BLaER1 (cell line): ENCODE measurements at regions not wholly inside any gene's neighbourhood (a gene's known extent, or its start where the extent isn't known, plus 50 kb on each side); places are given as distances from the start of the nearest gene placed in this dataset.

Source experiments
- H3K27ac ChIP-seq: shearing (Covaris generic); formaldehyde crosslinking; 2 replicates; pipeline ENCODE4 v1.8.1; 2022
- H3K27me3 ChIP-seq: shearing (Covaris generic); formaldehyde crosslinking; 2 replicates; pipeline ENCODE4 v1.8.1; 2022
- H3K36me3 ChIP-seq: shearing (Covaris generic); formaldehyde crosslinking; 2 replicates; pipeline ENCODE4 v1.8.1; 2022
- H3K4me1 ChIP-seq: shearing (Covaris generic); formaldehyde crosslinking; 2 replicates; pipeline ENCODE4 v1.8.1; 2022
- H3K4me2 ChIP-seq: shearing (Covaris generic); formaldehyde crosslinking; 2 replicates; pipeline ENCODE4 v1.8.1; 2022
- H3K4me3 ChIP-seq: shearing (Covaris generic); formaldehyde crosslinking; 2 replicates; pipeline ENCODE4 v1.8.1; 2022
- H3K9ac ChIP-seq: shearing (Covaris generic); formaldehyde crosslinking; 2 replicates; pipeline ENCODE4 v1.8.1; 2022
- H3K9me3 ChIP-seq: shearing (Covaris generic); formaldehyde crosslinking; 2 replicates; pipeline ENCODE4 v1.8.1; 2022
- H4K20me1 ChIP-seq: shearing (Covaris generic); formaldehyde crosslinking; 2 replicates; pipeline ENCODE4 v1.8.1; 2022
- Cebpa-rat ChIP-seq: shearing (Covaris generic); IDR thresholded peaks from 2 replicates; pipeline ENCODE4 v1.8.1; 2022

DNA sequence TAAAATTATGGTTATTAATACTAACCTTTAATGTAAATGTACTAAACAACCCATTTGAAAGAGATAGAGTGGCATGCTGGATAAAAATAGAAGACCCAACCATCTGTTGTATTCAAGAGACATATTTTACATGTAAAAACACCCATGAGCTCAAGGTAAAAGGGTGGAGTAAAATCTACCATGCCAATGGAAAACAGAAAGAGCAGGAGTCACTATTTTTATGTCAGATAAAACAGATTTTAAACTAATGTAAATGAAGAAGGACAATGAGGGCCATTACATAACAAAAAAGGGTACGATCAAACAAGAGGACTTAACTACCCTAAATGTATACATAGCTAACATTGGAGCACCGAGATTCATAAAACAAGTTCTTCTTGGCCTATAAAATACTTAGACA lies 66.3 kb downstream of the ITM2A start:
- Histone ChIP-seq H3K36me3 (no peaks in the 10 kb centered on the region), H3K27me3 (peaks cover 84% of the 10 kb centered on the region), H4K20me1 (no peaks in the 10 kb centered on the region), H3K4me3 (no peak overlapping the region), H3K9ac (no peak overlapping the region), H3K4me1 (no peaks in the 10 kb centered on the region), H3K27ac (no peak overlapping the region), H3K9me3 (no peaks in the 10 kb centered on the region), H3K4me2 (no peak overlapping the region)
- no peak for TF ChIP-seq Cebpa-rat

DNA sequence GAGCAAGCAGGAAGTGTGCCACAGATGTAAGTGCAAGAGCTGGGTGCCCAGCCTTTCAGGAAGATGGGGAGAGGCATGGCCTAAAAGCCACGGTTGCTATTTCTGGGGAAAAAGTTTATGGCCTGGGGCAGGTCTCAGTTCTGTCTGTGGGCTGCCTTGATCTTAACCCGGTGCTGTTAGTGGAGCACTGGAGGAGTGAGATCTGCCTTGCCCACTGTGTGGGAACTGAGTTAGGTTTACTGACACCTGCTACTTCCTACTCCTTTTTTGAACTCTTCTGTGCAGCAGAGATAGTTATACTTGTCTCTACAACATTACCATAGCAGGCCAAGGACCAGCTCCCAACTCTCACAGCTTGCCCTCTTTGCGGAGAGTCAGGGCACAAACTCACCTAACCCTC lies 76.5 kb downstream of the ITM2A start:
- TF ChIP-seq Cebpa-rat = no peak
- H3K27me3 ChIP-seq = peaks cover 89% of the 10 kb centered on the region
- no peaks in the 10 kb centered on the region for H4K20me1 ChIP-seq
- H3K27ac ChIP-seq = no peak overlapping the region
- no peaks in the 10 kb centered on the region for H3K9me3 ChIP-seq
- no peak overlapping the region for H3K9ac ChIP-seq
- H3K4me1 ChIP-seq = peaks cover 18% of the 10 kb centered on the region
- no peak overlapping the region for H3K4me3 ChIP-seq
- peak overlapping the region; percentile 44 for H3K4me2 ChIP-seq
- H3K36me3 ChIP-seq = no peaks in the 10 kb centered on the region

DNA sequence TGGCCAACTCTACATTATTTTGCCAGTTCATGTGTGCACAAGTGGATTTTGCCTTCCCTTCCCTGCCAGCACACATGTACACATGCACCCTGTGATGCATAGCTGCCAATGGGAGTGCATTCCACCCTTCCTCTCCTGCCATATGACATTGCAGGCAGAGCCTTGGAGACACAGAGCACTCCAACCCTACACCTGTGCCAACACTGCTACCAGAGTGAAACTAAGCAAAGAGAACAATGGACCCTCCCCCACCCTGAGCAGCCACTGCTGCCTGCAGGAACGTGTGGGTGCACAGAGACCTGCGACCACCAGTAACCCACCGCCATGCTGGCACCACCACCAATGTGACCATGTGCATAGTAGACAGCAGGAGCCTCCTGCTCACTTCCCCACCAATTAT lies 78.4 kb downstream of the ITM2A start:
- H3K9ac ChIP-seq = no peak overlapping the region
- H4K20me1 ChIP-seq = no peaks in the 10 kb centered on the region
- peaks cover 18% of the 10 kb centered on the region for H3K4me1 ChIP-seq
- no peak overlapping the region for H3K4me3 ChIP-seq
- H3K36me3 ChIP-seq = no peaks in the 10 kb centered on the region
- H3K4me2 ChIP-seq = no peak overlapping the region
- H3K27ac ChIP-seq = no peak overlapping the region
- no peaks in the 10 kb centered on the region for H3K9me3 ChIP-seq
- H3K27me3 ChIP-seq = peaks cover 76% of the 10 kb centered on the region
- no peak for TF ChIP-seq Cebpa-rat

DNA sequence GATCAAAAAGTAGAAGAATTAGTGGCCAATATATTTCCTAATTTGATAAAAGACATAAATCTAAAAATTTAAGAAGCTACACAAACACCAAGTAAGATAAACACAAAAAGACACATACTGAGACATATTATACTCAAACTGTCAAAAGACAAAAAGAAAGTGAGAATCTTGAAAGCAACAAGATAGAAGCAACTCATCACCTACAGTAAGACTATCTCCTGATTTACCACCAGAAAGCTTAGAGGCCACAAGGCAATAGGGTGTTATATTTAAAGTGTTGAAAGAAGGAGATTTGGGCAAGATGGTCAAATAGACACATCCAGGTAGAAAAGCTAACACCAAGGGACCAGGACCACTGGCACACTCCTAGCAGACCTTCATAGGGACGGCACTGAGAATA lies 79.4 kb downstream of the ITM2A start:
- H3K27me3 ChIP-seq = peaks cover 69% of the 10 kb centered on the region

DNA sequence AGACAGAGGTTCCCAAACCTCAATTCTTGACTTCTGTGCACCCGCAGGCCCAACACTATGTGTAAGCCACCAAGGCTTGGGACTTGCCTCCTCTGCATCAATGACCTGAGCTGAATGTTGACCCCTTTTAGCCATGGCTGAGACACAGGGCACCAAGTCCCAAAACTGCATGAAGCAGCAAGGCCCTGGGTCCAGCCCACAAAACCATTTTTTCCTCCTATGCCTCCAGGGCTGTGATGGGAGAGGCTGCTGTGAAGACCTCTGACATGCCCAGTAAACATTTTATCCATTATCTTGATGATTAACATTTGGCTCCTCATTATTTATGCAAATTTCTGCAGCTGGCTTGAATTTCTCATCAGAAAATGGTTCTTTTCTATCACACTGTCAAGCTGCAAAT lies 85.4 kb downstream of the ITM2A start:
- Histone ChIP-seq H4K20me1 (no peaks in the 10 kb centered on the region), H3K9ac (no peak overlapping the region), H3K4me1 (no peaks in the 10 kb centered on the region), H3K9me3 (peaks cover 26% of the 10 kb centered on the region), H3K4me3 (no peak overlapping the region), H3K36me3 (no peaks in the 10 kb centered on the region), H3K27me3 (peaks cover 35% of the 10 kb centered on the region), H3K27ac (no peak overlapping the region), H3K4me2 (no peak overlapping the region)
- no peak for TF ChIP-seq Cebpa-rat

More for the DNA sequence above, 79.4 kb downstream of the ITM2A start:
- H3K4me2 ChIP-seq = no peak overlapping the region
- no peaks in the 10 kb centered on the region for H4K20me1 ChIP-seq
- no peak overlapping the region for H3K4me3 ChIP-seq
- H3K4me1 ChIP-seq = peaks cover 18% of the 10 kb centered on the region
- no peak overlapping the region for H3K27ac ChIP-seq
- H3K36me3 ChIP-seq = no peaks in the 10 kb centered on the region
- H3K9ac ChIP-seq = no peak overlapping the region
- no peak for TF ChIP-seq Cebpa-rat
- no peaks in the 10 kb centered on the region for H3K9me3 ChIP-seq

DNA sequence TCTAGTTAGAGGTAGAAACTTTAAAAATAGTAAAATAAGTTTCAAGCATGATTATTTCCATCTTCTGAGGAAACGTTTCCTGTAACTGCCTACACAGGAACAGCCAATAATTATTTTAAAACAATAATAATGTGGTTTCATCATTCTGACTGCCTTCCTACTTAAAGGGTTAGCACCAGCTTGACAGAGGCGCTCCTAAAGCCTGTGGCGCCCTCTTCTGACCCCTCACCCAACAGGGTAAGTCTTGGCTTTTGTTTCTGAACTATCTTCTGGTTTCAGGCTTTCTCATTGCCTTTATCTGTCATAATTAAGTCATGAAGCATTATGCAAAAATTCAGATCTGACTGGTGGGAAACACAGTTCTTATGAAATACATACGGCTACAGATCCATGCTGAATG lies 96.7 kb downstream of the ITM2A start:
- Histone ChIP-seq H3K36me3 (no peaks in the 10 kb centered on the region), H3K27me3 (peaks cover 61% of the 10 kb centered on the region), H3K27ac (no peak overlapping the region), H3K4me1 (peaks cover 25% of the 10 kb centered on the region; the same call in 1 of the 2 replicates), H3K4me2 (peak overlapping the region; percentile 13; the same call in 1 of the 2 replicates), H3K9ac (no peak overlapping the region), H3K9me3 (no peaks in the 10 kb centered on the region), H4K20me1 (no peaks in the 10 kb centered on the region), H3K4me3 (no peak overlapping the region)
- TF ChIP-seq Cebpa-rat = no peak

DNA sequence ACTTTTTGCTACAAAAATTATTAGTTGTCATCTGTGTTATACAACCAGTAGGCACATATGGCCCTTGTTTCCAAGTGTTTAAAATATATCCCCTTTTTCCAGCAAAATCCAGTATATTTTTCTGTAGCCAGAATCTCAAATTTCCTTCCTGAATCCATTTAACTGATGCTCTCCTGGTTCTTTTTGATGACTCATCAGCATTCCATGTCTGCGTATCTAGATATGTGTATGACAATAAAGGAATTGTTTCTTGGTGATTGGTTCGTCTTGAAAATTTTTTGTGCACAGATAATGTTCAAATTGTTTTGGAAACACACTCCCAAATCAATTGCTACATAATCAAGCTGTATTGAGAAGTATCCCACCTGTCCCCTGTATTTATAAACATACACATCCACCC lies 98.3 kb downstream of the ITM2A start:
- Histone ChIP-seq H3K4me2 (no peak overlapping the region), H3K27me3 (peaks cover 66% of the 10 kb centered on the region), H3K36me3 (no peaks in the 10 kb centered on the region), H3K4me3 (no peak overlapping the region), H3K9ac (no peak overlapping the region), H3K27ac (no peak overlapping the region), H4K20me1 (no peaks in the 10 kb centered on the region), H3K4me1 (peaks cover 25% of the 10 kb centered on the region; the same call in 1 of the 2 replicates), H3K9me3 (0 out of 2 replicates have a peak, but pooled peaks cover 5% of the 10 kb centered on the region)
- TF ChIP-seq Cebpa-rat = no peak

DNA sequence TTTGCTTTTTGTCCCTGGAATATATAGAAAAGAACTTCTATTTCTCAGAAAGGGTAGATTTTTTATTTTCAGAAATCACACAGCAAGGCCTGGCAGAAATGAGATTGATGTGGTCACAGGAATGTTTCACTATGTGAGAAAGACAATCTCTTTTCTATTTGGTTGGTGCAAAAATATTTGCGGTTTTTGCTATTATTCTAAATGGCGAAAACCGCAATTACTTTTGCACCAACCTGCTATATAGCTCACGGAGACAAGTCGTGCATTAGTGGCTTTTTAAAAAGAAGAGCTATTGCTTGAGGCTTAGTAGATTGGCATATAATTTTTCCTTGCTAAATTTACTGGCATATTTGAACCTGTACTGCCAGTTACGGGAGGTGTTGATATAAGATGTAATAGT lies 100.4 kb downstream of the ITM2A start:
- TF ChIP-seq Cebpa-rat = no peak

DNA sequence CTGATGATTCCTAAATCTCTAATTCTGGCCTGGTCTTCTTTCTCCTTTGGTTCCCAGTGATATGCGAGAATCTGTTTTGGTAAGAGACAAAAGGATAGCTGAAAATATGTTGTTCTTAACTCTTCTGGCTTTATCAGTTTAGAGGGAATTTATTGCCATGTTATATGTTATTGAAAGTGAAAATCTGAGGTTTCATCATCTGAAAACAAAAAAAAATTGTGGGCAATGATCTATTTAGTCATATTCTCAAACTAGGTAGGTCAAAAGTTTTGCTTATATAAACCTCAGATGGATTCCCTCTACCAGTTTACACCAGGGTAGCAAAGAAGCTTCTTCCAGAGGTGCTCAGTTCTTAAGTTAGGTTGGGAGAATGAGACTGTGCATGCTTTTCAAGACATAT lies 103.6 kb downstream of the ITM2A start:
- no peak overlapping the region for H3K4me3 ChIP-seq
- peaks cover 68% of the 10 kb centered on the region for H3K27me3 ChIP-seq
- H3K4me2 ChIP-seq = no peak overlapping the region
- H3K9ac ChIP-seq = no peak overlapping the region
- peaks cover 53% of the 10 kb centered on the region for H3K4me1 ChIP-seq
- H3K27ac ChIP-seq = no peak overlapping the region
- H3K9me3 ChIP-seq = 0 out of 2 replicates have a peak, but pooled peaks cover 5% of the 10 kb centered on the region
- no peaks in the 10 kb centered on the region for H4K20me1 ChIP-seq
- no peak for TF ChIP-seq Cebpa-rat
- no peaks in the 10 kb centered on the region for H3K36me3 ChIP-seq

More for the DNA sequence above, 100.4 kb downstream of the ITM2A start:
- Histone ChIP-seq H3K27ac (no peak overlapping the region), H3K4me2 (no peak overlapping the region), H3K9me3 (0 out of 2 replicates have a peak, but pooled peaks cover 5% of the 10 kb centered on the region), H3K9ac (no peak overlapping the region), H3K27me3 (peaks cover 64% of the 10 kb centered on the region), H3K4me1 (peaks cover 44% of the 10 kb centered on the region), H4K20me1 (no peaks in the 10 kb centered on the region), H3K36me3 (no peaks in the 10 kb centered on the region), H3K4me3 (no peak overlapping the region)

DNA sequence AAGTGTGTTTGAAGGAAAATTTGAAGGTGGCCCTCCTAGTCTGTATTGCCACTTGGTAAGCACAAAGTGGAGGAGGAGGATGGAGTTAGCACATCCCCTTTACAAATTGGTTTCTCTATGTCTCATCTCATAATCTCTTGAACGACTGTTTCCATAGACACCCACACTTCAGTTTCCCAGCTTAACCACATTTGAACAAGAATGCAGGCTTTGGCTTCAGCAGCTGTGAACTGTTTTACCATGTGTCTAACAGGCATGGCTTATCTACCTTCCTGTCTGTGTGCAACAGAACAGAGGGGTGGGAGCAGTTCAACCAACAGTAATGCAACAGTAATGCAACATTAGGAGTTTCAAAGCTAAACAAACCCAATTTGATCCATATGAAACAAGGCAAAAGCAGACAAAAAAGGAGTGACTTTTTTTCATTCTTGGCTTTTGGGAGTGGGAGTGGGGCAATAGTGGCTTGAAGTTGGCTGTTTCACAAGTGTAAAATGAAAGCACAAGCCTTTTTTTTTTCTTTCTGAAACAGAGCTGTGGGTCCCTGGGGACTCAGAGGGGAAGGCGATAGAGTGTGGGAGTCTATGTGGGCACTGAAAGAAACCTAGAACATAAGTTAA lies 108.0 kb downstream of the ITM2A start:
- Histone ChIP-seq H3K9ac (peak overlapping the region; percentile 61), H3K36me3 (no peaks in the 10 kb centered on the region), H3K27ac (peak overlapping the region; percentile 80), H3K4me2 (peak overlapping the region; percentile 76), H3K9me3 (peaks cover 20% of the 10 kb centered on the region), H3K4me3 (peak overlapping the region; percentile 39; the same call in 1 of the 2 replicates), H4K20me1 (no peaks in the 10 kb centered on the region), H3K4me1 (peaks cover 63% of the 10 kb centered on the region), H3K27me3 (peaks cover 55% of the 10 kb centered on the region)
- 0 out of 2 replicates have a peak, but pooled peaks have one; percentile 56 for TF ChIP-seq Cebpa-rat

DNA sequence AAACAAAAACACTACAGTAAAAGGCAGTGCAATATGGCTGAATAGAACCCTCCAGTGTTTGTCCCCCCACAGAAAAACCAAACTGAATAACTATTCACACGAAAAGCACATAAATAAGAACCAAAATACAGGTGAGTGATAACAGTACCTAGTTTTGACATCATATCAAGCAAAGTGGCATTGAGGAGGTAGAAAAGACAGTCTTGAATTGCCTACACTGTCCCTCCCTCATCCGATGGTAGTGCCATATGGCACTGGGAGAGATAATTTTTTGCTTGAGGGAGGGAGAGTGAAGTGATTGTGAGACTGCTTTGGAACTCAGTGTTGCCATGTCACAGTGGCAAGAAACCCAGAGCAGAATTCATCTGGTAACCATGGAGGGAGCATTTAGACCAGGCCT lies 99.2 kb downstream of the GPR174 start:
- Histone ChIP-seq H3K4me2 (no peak overlapping the region), H4K20me1 (no peaks in the 10 kb centered on the region), H3K4me1 (no peaks in the 10 kb centered on the region), H3K27ac (no peak overlapping the region), H3K36me3 (no peaks in the 10 kb centered on the region), H3K4me3 (no peak overlapping the region), H3K9me3 (peaks cover 19% of the 10 kb centered on the region; the same call in 1 of the 2 replicates), H3K9ac (no peak overlapping the region), H3K27me3 (peaks cover 79% of the 10 kb centered on the region)
- no peak for TF ChIP-seq Cebpa-rat
